ENCODE measurements at regions not wholly inside any gene's neighbourhood (a gene's known extent, or its start where the extent isn't known, plus 50 kb on each side); places are given as distances from the start of the nearest gene placed in this dataset.

DNA sequence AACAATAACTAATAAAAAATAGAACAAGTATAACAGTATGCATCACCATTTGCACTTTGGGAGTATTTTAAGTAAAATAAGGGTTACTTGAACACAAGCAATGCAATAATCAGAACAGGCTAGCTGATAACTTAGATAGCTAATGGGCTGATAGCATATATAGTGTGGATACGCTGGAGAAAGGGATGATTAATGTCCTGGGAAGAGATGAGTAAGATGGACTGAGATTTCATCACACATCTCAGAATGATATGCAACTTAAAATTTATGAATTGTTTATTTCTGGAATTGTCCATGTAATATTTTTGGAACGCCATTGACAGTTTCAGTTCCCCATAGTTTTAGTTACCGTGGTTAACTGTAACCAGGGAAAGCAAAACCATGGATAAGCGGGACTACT lies 173.6 kb downstream of the ISL1 start:
- Histone ChIP-seq H3K4me1 (no peaks in the 10 kb centered on the region), H3K27me3 (no peaks in the 10 kb centered on the region), H3K4me3 (no peak overlapping the region), H3K36me3 (no peaks in the 10 kb centered on the region), H3K9me3 (peaks cover 0 to 14% (median 0%) of the 10 kb centered on the region in 11 donors), H3K27ac (no peak overlapping the region)
- no peak for ATAC-seq
- WGBS, 2 donors = 78 to 88% methylated on average over 4 of the region's 4 CpGs
- TF ChIP-seq, protein P1, sequence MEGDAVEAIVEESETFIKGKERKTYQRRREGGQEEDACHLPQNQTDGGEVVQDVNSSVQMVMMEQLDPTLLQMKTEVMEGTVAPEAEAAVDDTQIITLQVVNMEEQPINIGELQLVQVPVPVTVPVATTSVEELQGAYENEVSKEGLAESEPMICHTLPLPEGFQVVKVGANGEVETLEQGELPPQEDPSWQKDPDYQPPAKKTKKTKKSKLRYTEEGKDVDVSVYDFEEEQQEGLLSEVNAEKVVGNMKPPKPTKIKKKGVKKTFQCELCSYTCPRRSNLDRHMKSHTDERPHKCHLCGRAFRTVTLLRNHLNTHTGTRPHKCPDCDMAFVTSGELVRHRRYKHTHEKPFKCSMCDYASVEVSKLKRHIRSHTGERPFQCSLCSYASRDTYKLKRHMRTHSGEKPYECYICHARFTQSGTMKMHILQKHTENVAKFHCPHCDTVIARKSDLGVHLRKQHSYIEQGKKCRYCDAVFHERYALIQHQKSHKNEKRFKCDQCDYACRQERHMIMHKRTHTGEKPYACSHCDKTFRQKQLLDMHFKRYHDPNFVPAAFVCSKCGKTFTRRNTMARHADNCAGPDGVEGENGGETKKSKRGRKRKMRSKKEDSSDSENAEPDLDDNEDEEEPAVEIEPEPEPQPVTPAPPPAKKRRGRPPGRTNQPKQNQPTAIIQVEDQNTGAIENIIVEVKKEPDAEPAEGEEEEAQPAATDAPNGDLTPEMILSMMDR (IDR thresholded peaks at IDR 0.05) = no peak
- intact Hi-C loops (cut with DNase I) = no loop called here
- no peak for DNase-seq

DNA sequence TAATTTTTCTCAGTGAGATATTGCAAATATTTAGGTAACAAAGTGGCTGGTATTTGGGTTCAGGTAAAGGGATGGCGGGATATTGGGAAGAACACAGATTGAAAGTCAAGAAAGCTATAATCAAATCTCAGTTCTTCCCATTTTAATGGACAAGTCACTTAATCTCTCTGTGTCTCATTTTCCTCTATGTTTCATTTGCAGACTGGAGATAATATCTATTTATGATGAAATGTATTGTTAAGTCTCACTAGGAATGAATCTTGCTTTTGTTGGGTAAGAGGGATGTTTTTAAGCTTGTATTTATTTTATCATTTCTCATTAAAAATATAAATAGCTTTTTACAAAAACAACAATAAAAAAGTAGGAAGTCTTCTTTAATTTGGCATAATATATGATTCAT lies 175.4 kb downstream of the ISL1 start:
- no peaks in the 10 kb centered on the region for H3K4me1 ChIP-seq
- WGBS, 2 donors = 86 to 94% methylated on average over 1 of the region's 1 CpG
- H3K27ac ChIP-seq = no peak overlapping the region
- DNase-seq (no peak), ATAC-seq (no peak)
- peaks cover 0 to under 1% (median 0%) of the 10 kb centered on the region in 11 donors for H3K9me3 ChIP-seq
- H3K4me3 ChIP-seq = no peak overlapping the region
- H3K36me3 ChIP-seq = no peaks in the 10 kb centered on the region
- TF ChIP-seq, protein P1 (IDR thresholded peaks at IDR 0.05) = no peak
- no peaks in the 10 kb centered on the region for H3K27me3 ChIP-seq
- intact Hi-C loops (cut with DNase I) = no loop called here

DNA sequence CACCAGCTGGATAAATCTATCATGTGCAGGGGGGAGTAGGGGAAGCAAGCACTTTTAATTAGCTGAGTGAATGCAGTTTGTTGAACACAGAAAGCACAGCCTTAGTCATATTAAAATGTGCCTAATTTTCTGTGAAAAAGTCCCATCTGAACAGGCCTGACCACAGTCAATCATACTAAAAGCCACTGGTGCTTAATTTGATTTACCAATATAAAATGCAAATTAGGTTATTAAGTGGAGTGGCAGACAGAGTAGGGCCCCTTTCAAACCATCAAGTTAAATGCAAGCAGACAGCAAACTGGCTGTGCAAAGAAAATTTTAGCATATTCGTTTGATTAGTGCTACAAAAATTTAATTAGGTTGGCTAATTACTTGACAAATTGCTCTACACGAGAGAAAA lies 176.1 kb downstream of the ISL1 start:
- Histone ChIP-seq H3K4me1 (no peaks in the 10 kb centered on the region), H3K4me3 (no peak overlapping the region), H3K27ac (no peak overlapping the region), H3K27me3 (no peaks in the 10 kb centered on the region), H3K36me3 (no peaks in the 10 kb centered on the region), H3K9me3 (no peaks in the 10 kb centered on the region)
- no peak for ATAC-seq
- TF ChIP-seq, protein P1 (IDR thresholded peaks at IDR 0.05) = no peak
- DNase-seq = no peak
- intact Hi-C loops (cut with DNase I) = no loop called here
- WGBS, 2 donors = 57 to 67% methylated on average over 2 of the region's 2 CpGs

DNA sequence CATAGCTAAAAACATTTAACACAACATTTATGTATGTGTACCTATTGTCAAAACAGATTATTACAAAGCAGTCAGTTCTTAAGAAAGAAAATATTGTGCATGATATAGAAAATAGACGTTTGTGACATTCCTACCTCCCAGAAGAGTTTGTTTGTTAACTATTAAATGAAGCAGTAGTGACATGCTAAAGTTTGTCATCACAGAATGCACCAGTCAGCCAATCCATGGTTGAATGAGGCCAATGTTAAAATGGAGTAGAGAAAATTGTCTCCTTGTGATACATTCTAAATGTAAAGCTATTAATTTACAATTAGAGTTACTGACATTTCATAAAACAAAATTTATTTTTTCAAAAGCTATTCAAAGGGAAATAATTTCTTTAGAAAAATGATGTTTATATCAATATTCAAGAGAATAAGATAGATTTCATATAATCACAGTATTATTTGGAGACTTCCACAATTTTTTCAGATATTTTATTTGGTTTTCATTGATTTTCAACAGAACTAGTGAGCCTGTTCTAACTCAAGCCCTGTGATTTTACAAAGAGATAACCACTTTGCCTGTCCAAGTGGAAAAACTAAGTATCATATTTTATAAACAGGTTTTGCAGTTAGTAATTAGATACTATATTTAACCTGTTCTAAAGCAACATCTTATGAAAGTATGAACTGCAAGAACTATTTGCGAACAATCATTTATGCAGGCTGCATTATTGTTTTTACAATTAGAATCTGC lies 176.8 kb downstream of the ISL1 start:
- no peak for ATAC-seq
- no peak overlapping the region for H3K27ac ChIP-seq
- H3K9me3 ChIP-seq = no peaks in the 10 kb centered on the region
- intact Hi-C loops (cut with DNase I) = no loop called here
- TF ChIP-seq, protein P1 (IDR thresholded peaks at IDR 0.05) = no peak
- DNase-seq = no peak
- no peak overlapping the region for H3K4me3 ChIP-seq
- no peaks in the 10 kb centered on the region for H3K27me3 ChIP-seq
- H3K36me3 ChIP-seq = no peaks in the 10 kb centered on the region
- 61 to 62% methylated on average over 2 of the region's 2 CpGs for WGBS, 2 donors
- no peaks in the 10 kb centered on the region for H3K4me1 ChIP-seq

Measured in heart right ventricle (tissue), 16 donors.